HG03064 (cell line): ENCODE measurements at regions not wholly inside any gene's neighbourhood (a gene's known extent, or its start where the extent isn't known, plus 50 kb on each side); places are given as distances from the start of the nearest gene placed in this dataset.

Source experiments
- ATAC-seq: cut with Tn5 transposase; IDR thresholded peaks from one replicate; pipeline ENCODE4 v1.9.1; 2021; ENCODE audit warnings: low read depth; ENCODE audit not compliant: unreplicated experiment

GRCh38 chr9:81293651-81294050, 395.7 kb downstream of the TLE1 start:
- ATAC-seq: no peak

DNA sequence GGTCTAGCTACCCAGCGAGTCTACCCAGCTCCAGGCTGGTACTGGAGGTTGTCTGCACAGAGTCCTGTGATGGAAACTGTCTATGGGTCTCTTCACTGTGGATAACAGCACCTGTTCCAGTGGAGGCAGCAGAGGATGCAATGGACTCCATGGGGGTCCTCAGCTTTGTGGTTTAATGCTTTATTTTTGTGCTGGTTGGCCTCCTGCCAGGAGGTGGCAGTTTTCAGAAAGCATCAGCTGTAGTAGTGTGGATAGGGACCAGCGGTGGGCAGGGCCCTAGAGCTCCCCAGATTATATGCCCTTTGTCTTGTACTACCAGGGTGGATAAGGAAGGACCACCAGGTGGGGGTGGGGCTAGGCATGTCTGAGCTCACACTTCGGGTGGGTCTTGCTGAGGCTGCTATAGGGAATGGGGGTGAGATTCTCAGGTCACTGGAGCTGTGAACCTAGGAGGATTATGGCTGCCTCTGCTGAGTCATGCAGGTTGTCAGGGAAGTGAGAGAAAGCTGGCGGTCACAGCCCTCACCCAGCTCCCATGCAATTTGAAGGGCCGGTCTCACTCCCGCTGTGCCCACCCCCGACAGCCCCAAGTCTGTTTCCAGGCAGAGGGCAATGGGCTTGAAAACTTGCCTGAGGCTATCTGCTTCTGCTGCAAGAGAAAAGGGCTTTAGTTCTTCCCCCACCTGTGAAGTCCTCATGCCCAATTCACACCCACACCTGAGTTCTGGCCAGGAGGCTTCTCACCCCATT, 397.1 kb downstream of the TLE1 start:
- no peak for ATAC-seq

DNA sequence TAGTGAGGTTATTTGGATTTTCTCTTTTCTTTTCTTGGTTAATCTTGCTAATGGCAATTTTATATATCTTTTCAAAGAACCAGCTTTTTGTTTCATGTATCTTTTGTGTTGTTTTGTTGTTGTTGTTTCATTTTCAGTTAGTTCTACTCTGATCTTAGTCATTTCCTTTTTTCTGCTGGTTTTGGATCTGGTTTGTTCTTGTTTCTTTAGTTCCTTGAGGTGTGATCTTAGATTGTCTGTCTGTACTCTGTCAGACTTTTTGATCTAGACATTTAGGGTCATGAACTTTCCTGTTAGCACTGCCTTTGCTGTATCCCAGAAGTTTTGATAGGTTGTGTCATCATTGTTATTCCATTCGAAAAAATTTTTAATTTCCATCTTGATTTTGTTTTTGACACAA, 399.7 kb downstream of the TLE1 start:
- ATAC-seq: no peak

DNA sequence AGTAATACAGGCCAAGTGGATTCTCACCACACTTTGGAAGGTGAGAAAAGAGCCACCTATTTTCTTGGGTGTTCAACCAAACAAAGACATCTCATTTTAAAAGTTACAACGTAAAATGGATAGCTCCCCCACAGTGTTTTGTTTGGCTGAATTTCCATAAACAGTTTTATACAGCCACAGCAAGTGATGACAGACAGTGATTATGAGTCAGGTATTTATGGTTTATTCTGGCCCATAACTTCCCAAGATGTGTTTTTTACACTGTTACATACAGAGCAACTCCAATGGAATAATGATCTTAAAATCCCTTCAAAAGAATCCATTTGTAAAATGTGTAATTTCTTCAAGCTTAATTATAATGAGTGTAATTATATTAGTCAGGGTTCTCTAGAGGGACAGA, 421.3 kb downstream of the TLE1 start:
- ATAC-seq: no peak

GRCh38 chr9:81266674-81267073, 422.7 kb downstream of the TLE1 start:
- ATAC-seq: no peak

- no peak for ATAC-seq
Measured at GRCh38 chr9:81266086-81266485, 423.3 kb downstream of the TLE1 start.

- no peak for ATAC-seq
Measured at GRCh38 chr9:81264516-81264915, 424.8 kb downstream of the TLE1 start.

- ATAC-seq: no peak
Measured at GRCh38 chr9:81259896-81260295, 429.5 kb downstream of the TLE1 start.

GRCh38 chr9:81256368-81256767, 433.0 kb downstream of the TLE1 start:
- ATAC-seq: no peak

- no peak for ATAC-seq
Measured at GRCh38 chr9:81250606-81251005, 438.7 kb downstream of the TLE1 start.

GRCh38 chr9:81250041-81250440, 439.3 kb downstream of the TLE1 start:
- ATAC-seq: no peak

- no peak for ATAC-seq
Measured at GRCh38 chr9:81245254-81245956, 443.9 kb downstream of the TLE1 start.

DNA sequence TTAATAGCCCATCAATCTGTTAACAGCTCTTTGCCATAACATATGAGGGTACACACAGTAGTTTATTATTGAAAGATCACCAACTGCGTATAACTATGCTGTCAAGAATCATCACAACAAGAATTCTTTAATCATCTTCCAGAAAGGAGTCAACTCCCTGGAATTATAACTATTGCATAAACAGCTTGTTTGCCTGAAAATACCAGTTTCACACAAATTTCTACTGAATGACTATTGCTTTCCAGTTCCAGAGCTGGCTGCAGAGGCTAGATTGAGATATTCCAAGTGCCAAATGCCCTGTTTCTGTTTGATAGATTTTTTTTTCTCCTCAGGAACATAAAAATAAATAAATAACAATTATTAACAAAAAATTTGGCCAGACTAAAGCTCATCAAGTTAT, 444.7 kb downstream of the TLE1 start:
- ATAC-seq: no peak

- no peak for ATAC-seq
Measured at GRCh38 chr9:81242866-81243265, 446.5 kb downstream of the TLE1 start.

- ATAC-seq: no peak
Measured at GRCh38 chr9:81239388-81239787, 450.0 kb downstream of the TLE1 start.

DNA sequence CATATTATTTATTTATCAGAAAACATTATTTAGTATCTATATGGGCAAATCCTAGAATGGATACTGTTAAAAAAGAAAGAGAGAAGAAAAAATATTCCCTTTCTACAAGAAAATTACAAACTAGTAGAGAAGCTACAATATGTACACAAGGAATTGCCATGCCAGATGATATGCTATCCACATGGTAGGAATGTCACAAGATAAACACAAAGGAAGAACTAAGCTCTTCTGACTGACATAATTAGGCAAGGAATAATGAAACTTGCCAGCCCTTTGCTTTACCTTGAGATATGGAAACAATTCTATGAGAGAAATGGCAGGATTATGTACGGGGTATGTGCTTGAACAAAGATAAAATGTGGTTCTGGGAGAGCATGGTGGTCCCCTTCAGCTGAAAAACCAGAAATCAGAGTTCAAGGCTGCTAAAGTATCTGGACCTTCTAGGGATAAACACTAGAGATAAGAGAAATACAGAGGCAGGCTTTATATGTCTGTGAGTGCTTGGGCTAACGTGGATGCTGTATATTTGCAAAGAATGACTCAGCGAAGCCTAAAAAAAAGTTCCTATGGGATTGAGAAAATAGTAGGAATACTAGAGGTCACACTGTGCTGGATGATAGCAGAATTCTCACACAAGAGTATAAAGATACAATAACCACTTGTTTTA, 451.6 kb downstream of the TLE1 start:
- no peak for ATAC-seq

- ATAC-seq: no peak
Measured at GRCh38 chr9:81234924-81235610, 454.3 kb downstream of the TLE1 start.

DNA sequence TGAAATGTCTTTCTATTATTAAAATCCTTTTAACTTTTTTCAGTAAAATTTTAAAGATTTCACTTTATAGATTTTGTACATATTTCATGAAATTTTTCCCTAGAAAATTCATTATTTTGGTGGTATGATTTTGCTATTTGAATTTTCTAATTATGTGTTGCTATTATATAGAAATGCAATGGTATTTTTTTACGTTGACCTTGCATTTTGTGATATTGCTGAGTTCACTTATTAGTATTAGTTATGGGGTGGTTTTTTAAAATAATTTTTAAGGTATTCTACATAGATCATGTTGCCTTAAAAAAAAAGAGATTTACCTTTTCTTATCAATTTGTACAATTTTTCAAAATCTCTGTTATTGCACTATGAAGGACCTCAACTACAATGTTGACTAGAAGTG, 458.3 kb downstream of the TLE1 start:
- no peak for ATAC-seq

- ATAC-seq: no peak
Measured at GRCh38 chr9:81227507-81228245, 461.7 kb downstream of the TLE1 start.

- ATAC-seq: no peak
Measured at GRCh38 chr9:81225596-81225995, 463.8 kb downstream of the TLE1 start.
